ENCODE measurements at regions not wholly inside any gene's neighbourhood (a gene's known extent, or its start where the extent isn't known, plus 50 kb on each side); places are given as distances from the start of the nearest gene placed in this dataset.

- Histone ChIP-seq H3K27ac (ENCODE audit: low read depth in 1 of 2, low read length in 2 of 2) (no peak overlapping the region), H3K9ac (ENCODE audit: low read depth in 1 of 2, low read length in 2 of 2) (no peak overlapping the region), H3K27me3 (ENCODE audit: control insufficient read depth in 4 of 4, insufficient read depth in 4 of 4, low read length in 3 of 4) (no peaks in the 10 kb centered on the region), H3K4me1 (ENCODE audit: control insufficient read depth in 4 of 4, insufficient read depth in 4 of 4, low read length in 3 of 4) (no peaks in the 10 kb centered on the region), H3K36me3 (ENCODE audit: control insufficient read depth in 4 of 4, insufficient read depth in 3 of 4, low read depth in 1 of 4, low read length in 3 of 4) (no peaks in the 10 kb centered on the region), H3K4me3 (ENCODE audit: low read depth in 1 of 3, low read length in 3 of 3) (no peak overlapping the region), H3K9me3 (ENCODE audit: control insufficient read depth in 4 of 4, low read length in 3 of 4) (no peaks in the 10 kb centered on the region)
- DNase-seq (ENCODE audit: low spot score), result no peak
- 85% methylated on average over 6 of the region's 6 CpGs for WGBS
- TF ChIP-seq SP1 (IDR thresholded peaks at IDR 0.05), result no peak
- no peak for TF ChIP-seq ATF3 (IDR thresholded peaks at IDR 0.05)
- no peak for TF ChIP-seq YY1 (IDR thresholded peaks at IDR 0.05)
- no peak for TF ChIP-seq CTCF (IDR thresholded peaks at IDR 0.05; ENCODE audit: low read depth, low read length, missing input control)
- no peak for TF ChIP-seq FOXA2 (IDR thresholded peaks at IDR 0.05)
- no peak for TF ChIP-seq NR2F2 (IDR thresholded peaks at IDR 0.05)
- no peak for TF ChIP-seq ZBTB33 (IDR thresholded peaks at IDR 0.05)
- TF ChIP-seq RXRA (IDR thresholded peaks at IDR 0.05), result no peak
- TF ChIP-seq RAD21 (IDR thresholded peaks at IDR 0.05), result no peak
Measured at GRCh38 chr4:164312671-164313070, 441.3 kb upstream of the SMIM31 start.

GRCh38 chr4:164313853-164314252 lies 440.1 kb upstream of the SMIM31 start:
- no peak for TF ChIP-seq RAD21 (IDR thresholded peaks at IDR 0.05)
- no peak for TF ChIP-seq NR2F2 (IDR thresholded peaks at IDR 0.05)
- TF ChIP-seq HNF4A (conservative IDR thresholded peaks at IDR 0.05), result no peak
- TF ChIP-seq SP1 (IDR thresholded peaks at IDR 0.05), result no peak
- no peak for TF ChIP-seq YY1 (IDR thresholded peaks at IDR 0.05)
- TF ChIP-seq RXRA (IDR thresholded peaks at IDR 0.05), result no peak
- TF ChIP-seq JUND (IDR thresholded peaks at IDR 0.05), result no peak
- TF ChIP-seq REST (IDR thresholded peaks at IDR 0.05), result no peak
- no peak for TF ChIP-seq CTCF (IDR thresholded peaks at IDR 0.05; ENCODE audit: low read depth, low read length, missing input control)
- TF ChIP-seq EGR1 (IDR thresholded peaks at IDR 0.05; ENCODE audit: low read depth in 2 of 2), result no peak
- no peak for TF ChIP-seq FOXA2 (IDR thresholded peaks at IDR 0.05)
- no peak for TF ChIP-seq GABPA (IDR thresholded peaks at IDR 0.05 in 1 of 2, conservative IDR thresholded peaks at IDR 0.05 in 1 of 2)
- Histone ChIP-seq H3K27ac (ENCODE audit: low read depth in 1 of 2, low read length in 2 of 2) (no peak overlapping the region), H3K9me3 (ENCODE audit: control insufficient read depth in 4 of 4, low read length in 3 of 4) (no peaks in the 10 kb centered on the region), H3K4me3 (ENCODE audit: low read depth in 1 of 3, low read length in 3 of 3) (no peak overlapping the region), H3K27me3 (ENCODE audit: control insufficient read depth in 4 of 4, insufficient read depth in 4 of 4, low read length in 3 of 4) (no peaks in the 10 kb centered on the region), H3K9ac (ENCODE audit: low read depth in 1 of 2, low read length in 2 of 2) (no peak overlapping the region), H3K36me3 (ENCODE audit: control insufficient read depth in 4 of 4, insufficient read depth in 3 of 4, low read depth in 1 of 4, low read length in 3 of 4) (no peaks in the 10 kb centered on the region), H3K4me1 (ENCODE audit: control insufficient read depth in 4 of 4, insufficient read depth in 4 of 4, low read length in 3 of 4) (no peaks in the 10 kb centered on the region)
- DNase-seq (ENCODE audit: low spot score), result no peak
- WGBS, result 44% methylated on average over 3 of the region's 3 CpGs

Data from liver (tissue), 8 donors.